IMR-90 (cell line): ENCODE measurements at regions not wholly inside any gene's neighbourhood (a gene's known extent, or its start where the extent isn't known, plus 50 kb on each side); places are given as distances from the start of the nearest gene placed in this dataset.

Source experiments
- ATAC-seq: fragments of 200-7000 bp; cut with Tn5 transposase; 2 replicates; pipeline ENCODE4 v1.9.1; 2020; ENCODE audit warnings: low read depth, mild to moderate bottlenecking, moderate library complexity
- BruUV-seq: library from RNA; stranded (reverse); fragments of 400-500 nt; replicated peaks from 2 replicates; lab custom pipeline; 2021; lab: Mats Ljungman, UMichigan
- CTCF ChIA-PET: fragments of 300-600 bp; formaldehyde crosslinking; extraction: SDS; loops from one replicate; lab custom pipeline; 2021; ENCODE audit warnings: antibody characterized with exemption; lab: Yijun Ruan, JAX
- POLR2A ChIA-PET: fragments of 300-600 bp; sonication (Branson Sonifier 250); formaldehyde crosslinking; loops from one replicate; lab custom pipeline; 2022; ENCODE audit warnings: antibody characterized with exemption; ENCODE audit not compliant: unreplicated experiment; lab: Charles Lee
- DNase-seq: peaks from one replicate; pipeline ENCODE4 v3.0.0; 2013
- H2AFZ ChIP-seq: replicated peaks from 2 replicates; pipeline ENCODE3; 2013; ENCODE audit warnings: low read length, mild to moderate bottlenecking; ENCODE audit not compliant: poor library complexity
- H2AK5ac ChIP-seq: 2 replicates; pipeline ENCODE4 v1.6.1; 2013; ENCODE audit warnings: low read depth, low read length, inconsistent platforms
- H2AK9ac ChIP-seq: replicated peaks from 2 replicates; pipeline ENCODE3; 2013; ENCODE audit warnings: mild to moderate bottlenecking, low read depth, low read length, moderate library complexity; ENCODE audit not compliant: poor library complexity
- H2BK120ac ChIP-seq: 2 replicates; pipeline ENCODE4 v1.6.1; 2013; ENCODE audit warnings: low read depth, low read length, inconsistent platforms
- H2BK15ac ChIP-seq: 3 replicates; pipeline ENCODE4 v1.6.1; 2013; ENCODE audit warnings: low read depth, low read length, inconsistent platforms
- H2BK20ac ChIP-seq: 2 replicates; pipeline ENCODE4 v1.6.1; 2013; ENCODE audit warnings: low read depth, mild to moderate bottlenecking, inconsistent platforms, low read length, moderate library complexity
- H2BK5ac ChIP-seq: 2 replicates; pipeline ENCODE4 v1.6.1; 2013; ENCODE audit warnings: mild to moderate bottlenecking, low read depth, low read length, inconsistent platforms; ENCODE audit not compliant: poor library complexity, severe bottlenecking
- H3K14ac ChIP-seq: replicated peaks from 2 replicates; pipeline ENCODE4 v1.6.1; 2013; ENCODE audit warnings: low read depth, low read length, inconsistent platforms
- H3K18ac ChIP-seq: 2 replicates; pipeline ENCODE4 v1.6.1; 2013; ENCODE audit warnings: low read depth, low read length, control low read depth
- H3K23ac ChIP-seq: 2 replicates; pipeline ENCODE4 v1.6.1; 2013; ENCODE audit warnings: low read depth, low read length, inconsistent platforms
- H3K27ac ChIP-seq: 2 replicates; pipeline ENCODE4 v1.5.1; 2013; ENCODE audit warnings: mild to moderate bottlenecking, control low read depth, low read length; ENCODE audit not compliant: insufficient read depth
- H3K27me3 ChIP-seq: 2 replicates; pipeline ENCODE4 v1.6.1; 2013; ENCODE audit warnings: low read length; ENCODE audit not compliant: control insufficient read depth, insufficient read depth
- H3K36me3 ChIP-seq: 2 replicates; pipeline ENCODE4 v1.6.1; 2013; ENCODE audit warnings: low read length, mixed read lengths; ENCODE audit not compliant: control insufficient read depth, insufficient read depth
- H3K4ac ChIP-seq: 2 replicates; pipeline ENCODE4 v1.6.1; 2013; ENCODE audit warnings: low read depth, low read length, inconsistent platforms
- H3K4me1 ChIP-seq: 2 replicates; pipeline ENCODE4 v1.6.1; 2013; ENCODE audit warnings: low read length, mixed read lengths; ENCODE audit not compliant: control insufficient read depth, insufficient read depth
- H3K4me2 ChIP-seq: 2 replicates; pipeline ENCODE4 v1.6.1; 2013; ENCODE audit warnings: low read depth, mild to moderate bottlenecking, control low read depth, low read length, moderate library complexity
- H3K4me3 ChIP-seq: 2 replicates; pipeline ENCODE4 v1.5.1; 2013; ENCODE audit warnings: low read depth, mild to moderate bottlenecking, control low read depth, low read length, moderate library complexity; ENCODE audit not compliant: insufficient read depth
- H3K56ac ChIP-seq: 2 replicates; pipeline ENCODE4 v1.6.1; 2013; ENCODE audit warnings: low read length, inconsistent platforms; ENCODE audit not compliant: insufficient read depth; ENCODE audit errors: extremely low read depth
- H3K79me1 ChIP-seq, 2 experiments: 2 replicates each; pipeline ENCODE4 v1.6.1; 2013; ENCODE audit warnings: low read length in 2 of 2, inconsistent platforms in 1 of 2, low read depth in 1 of 2
- H3K9ac ChIP-seq: 2 replicates; pipeline ENCODE4 v1.6.1; 2013; ENCODE audit warnings: low read depth, low read length, control low read depth
- H3K9me1 ChIP-seq: 2 replicates; pipeline ENCODE4 v1.6.1; 2013; ENCODE audit warnings: low read length, inconsistent platforms; ENCODE audit not compliant: insufficient read depth
- H3K9me3 ChIP-seq: 2 replicates; pipeline ENCODE4 v1.6.1; 2013; ENCODE audit warnings: low read length; ENCODE audit not compliant: control insufficient read depth, insufficient read depth
- H4K20me1 ChIP-seq: 2 replicates; pipeline ENCODE4 v1.6.1; 2013; ENCODE audit warnings: low read length, inconsistent platforms; ENCODE audit not compliant: insufficient read depth
- H4K5ac ChIP-seq: 2 replicates; pipeline ENCODE4 v1.6.1; 2013; ENCODE audit warnings: mild to moderate bottlenecking, low read depth, low read length, control low read depth
- H4K8ac ChIP-seq, 2 experiments: 2 replicates each; pipeline ENCODE4 v1.6.1; 2013; ENCODE audit warnings: low read depth in 2 of 2, low read length in 2 of 2, control low read depth in 1 of 2, inconsistent platforms in 1 of 2
- H4K91ac ChIP-seq: 2 replicates; pipeline ENCODE4 v1.6.1; 2013; ENCODE audit warnings: low read depth, low read length, inconsistent platforms; ENCODE audit not compliant: insufficient read depth
- BHLHE40 ChIP-seq: fragments of 150-350 bp; IDR thresholded peaks from 2 replicates; pipeline ENCODE4 v1.6.1; 2016; ENCODE audit warnings: mild to moderate bottlenecking, low read depth, low read length
- CEBPB ChIP-seq: IDR thresholded peaks from 2 replicates; pipeline ENCODE4 v1.6.1; 2012; ENCODE audit warnings: low read depth, low read length, improper control_type of control experiment
- CHD1 ChIP-seq: IDR thresholded peaks from 2 replicates; pipeline ENCODE4 v1.6.1; 2012; ENCODE audit warnings: low read depth, low read length, improper control_type of control experiment
- MAFK ChIP-seq: IDR thresholded peaks from 2 replicates; pipeline ENCODE4 v1.6.1; 2012; ENCODE audit warnings: low read depth, low read length, improper control_type of control experiment
- MAZ ChIP-seq: IDR thresholded peaks from 2 replicates; pipeline ENCODE4 v1.6.1; 2012; ENCODE audit warnings: low read depth, mild to moderate bottlenecking, low read length, improper control_type of control experiment, moderate library complexity, borderline replicate concordance
- MXI1 ChIP-seq: IDR thresholded peaks from 2 replicates; pipeline ENCODE4 v1.6.1; 2012; ENCODE audit warnings: low read depth, mild to moderate bottlenecking, low read length, moderate library complexity, borderline replicate concordance
- NFE2L2 ChIP-seq: fragments of 150-350 bp; IDR thresholded peaks from 2 replicates; pipeline ENCODE4 v1.6.1; 2016; ENCODE audit warnings: low read depth, mild to moderate bottlenecking, low read length
- RAD21 ChIP-seq: IDR thresholded peaks from 2 replicates; pipeline ENCODE4 v1.6.1; 2012; ENCODE audit warnings: low read length, improper control_type of control experiment
- RCOR1 ChIP-seq: IDR thresholded peaks from 2 replicates; pipeline ENCODE4 v1.6.1; 2012; ENCODE audit warnings: mild to moderate bottlenecking, low read length, improper control_type of control experiment; ENCODE audit not compliant: insufficient replicate concordance
- SMC3 ChIP-seq: fragments of 150-350 bp; IDR thresholded peaks from 2 replicates; pipeline ENCODE4 v1.6.1; 2016; ENCODE audit warnings: low read depth, mild to moderate bottlenecking, antibody characterized with exemption, low read length, moderate library complexity
- USF2 ChIP-seq: fragments of 150-350 bp; IDR thresholded peaks from 2 replicates; pipeline ENCODE4 v1.6.1; 2017; ENCODE audit warnings: mild to moderate bottlenecking, antibody characterized with exemption, low read length, low read depth
- WGBS, 2 experiments: methylation state at CpG; one replicate each; pipeline versions ENCODE4 v1.1.5 to v1.1.7; 2013; ENCODE audit warnings: missing lambda C conversion rate in 2 of 2; ENCODE audit not compliant: insufficient read length in 1 of 2; ENCODE audit errors: extremely low coverage in 2 of 2; 5-methylcytosine and 5-hydroxymethylcytosine counted together
- dilution Hi-C: fragments of 300-500 bp; cut with HindIII; formaldehyde crosslinking; loops from one replicate; pipeline ENCODE4 v1.14.3; 2018; ENCODE audit warnings: low sequenced_read_pairs; ENCODE audit not compliant: unreplicated experiment
- in situ Hi-C: fragments of 300-500 bp; cut with MboI; formaldehyde crosslinking; loops from 3 replicates; pipeline ENCODE4 v1.14.3; 2019; ENCODE audit warnings: low sequenced_read_pairs, inconsistent platforms, mixed read lengths
- intact Hi-C: fragments of 100-400 bp; cut with micrococcal nuclease; formaldehyde crosslinking; loops from 2 replicates; pipeline ENCODE4 v1.10.0; 2022
- TF ChIP-seq, protein P1 (sequence below): fragments of 150-350 bp; IDR thresholded peaks from 2 replicates; pipeline ENCODE4 v1.6.1; 2016; ENCODE audit warnings: low read depth, mild to moderate bottlenecking, low read length, moderate library complexity, borderline replicate concordance
- TF ChIP-seq, protein P2 (sequence below): conservative IDR thresholded peaks from 2 replicates; pipeline ENCODE4 v1.5.1; 2012; ENCODE audit warnings: mild to moderate bottlenecking, low read depth, low read length, improper control_type of control experiment

- Histone ChIP-seq H3K4me1 (no peaks in the 10 kb centered on the region), H3K4me3 (no peak overlapping the region), H3K14ac (no peak overlapping the region), H3K4ac (no peak overlapping the region), H2BK5ac (no peak overlapping the region), H4K20me1 (no peaks in the 10 kb centered on the region), H3K9me1 (no peaks in the 10 kb centered on the region), H4K8ac (no peak overlapping the region), H2BK20ac (no peak overlapping the region), H3K79me1 (no peaks in the 10 kb centered on the region), H4K5ac (no peak overlapping the region), H3K36me3 (no peaks in the 10 kb centered on the region), H2BK15ac (no peak overlapping the region), H3K9me3 (peaks cover 18% of the 10 kb centered on the region), H3K23ac (no peak overlapping the region), H3K18ac (no peak overlapping the region), H3K27ac (no peak overlapping the region), H4K91ac (no peak overlapping the region), H2AK9ac (no peak overlapping the region), H3K56ac (no peak overlapping the region), H2AFZ (no peak overlapping the region), H3K27me3 (no peaks in the 10 kb centered on the region), H2AK5ac (no peak overlapping the region), H3K4me2 (no peak overlapping the region), H3K9ac (no peak overlapping the region), H2BK120ac (no peak overlapping the region)
- ATAC-seq, result no peak
- intact Hi-C loops, result no loop called here
- TF ChIP-seq BHLHE40 (no peak), RCOR1 (no peak), MAZ (no peak), MAFK (no peak), USF2 (no peak), NFE2L2 (no peak), CHD1 (no peak), MXI1 (no peak), RAD21 (no peak), CEBPB (no peak), SMC3 (no peak)
- TF ChIP-seq, protein P1, sequence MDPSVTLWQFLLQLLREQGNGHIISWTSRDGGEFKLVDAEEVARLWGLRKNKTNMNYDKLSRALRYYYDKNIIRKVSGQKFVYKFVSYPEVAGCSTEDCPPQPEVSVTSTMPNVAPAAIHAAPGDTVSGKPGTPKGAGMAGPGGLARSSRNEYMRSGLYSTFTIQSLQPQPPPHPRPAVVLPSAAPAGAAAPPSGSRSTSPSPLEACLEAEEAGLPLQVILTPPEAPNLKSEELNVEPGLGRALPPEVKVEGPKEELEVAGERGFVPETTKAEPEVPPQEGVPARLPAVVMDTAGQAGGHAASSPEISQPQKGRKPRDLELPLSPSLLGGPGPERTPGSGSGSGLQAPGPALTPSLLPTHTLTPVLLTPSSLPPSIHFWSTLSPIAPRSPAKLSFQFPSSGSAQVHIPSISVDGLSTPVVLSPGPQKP, result no peak
- TF ChIP-seq, protein P2, sequence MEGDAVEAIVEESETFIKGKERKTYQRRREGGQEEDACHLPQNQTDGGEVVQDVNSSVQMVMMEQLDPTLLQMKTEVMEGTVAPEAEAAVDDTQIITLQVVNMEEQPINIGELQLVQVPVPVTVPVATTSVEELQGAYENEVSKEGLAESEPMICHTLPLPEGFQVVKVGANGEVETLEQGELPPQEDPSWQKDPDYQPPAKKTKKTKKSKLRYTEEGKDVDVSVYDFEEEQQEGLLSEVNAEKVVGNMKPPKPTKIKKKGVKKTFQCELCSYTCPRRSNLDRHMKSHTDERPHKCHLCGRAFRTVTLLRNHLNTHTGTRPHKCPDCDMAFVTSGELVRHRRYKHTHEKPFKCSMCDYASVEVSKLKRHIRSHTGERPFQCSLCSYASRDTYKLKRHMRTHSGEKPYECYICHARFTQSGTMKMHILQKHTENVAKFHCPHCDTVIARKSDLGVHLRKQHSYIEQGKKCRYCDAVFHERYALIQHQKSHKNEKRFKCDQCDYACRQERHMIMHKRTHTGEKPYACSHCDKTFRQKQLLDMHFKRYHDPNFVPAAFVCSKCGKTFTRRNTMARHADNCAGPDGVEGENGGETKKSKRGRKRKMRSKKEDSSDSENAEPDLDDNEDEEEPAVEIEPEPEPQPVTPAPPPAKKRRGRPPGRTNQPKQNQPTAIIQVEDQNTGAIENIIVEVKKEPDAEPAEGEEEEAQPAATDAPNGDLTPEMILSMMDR, result no peak
- in situ Hi-C loops, result no loop called here
- no peak for DNase-seq
- dilution Hi-C loops, result no loop called here
- 8% methylated on average over 2 of the region's 4 CpGs; no CpG with 5 or more reads in 1 of the 2 experiments for WGBS, 2 experiments
- ChIA-PET CTCF (no interaction called here), POLR2A (no interaction called here)
- BruUV-seq, result no TSS peak
These were observed 130.5 kb downstream of the TTLL2 start for GRCh38 chr6:167455371-167455770.
